ENCODE measurements at regions not wholly inside any gene's neighbourhood (a gene's known extent, or its start where the extent isn't known, plus 50 kb on each side); places are given as distances from the start of the nearest gene placed in this dataset.

- H3K4me1 ChIP-seq (ENCODE audit: control insufficient read depth, insufficient read depth, low read length), result no peaks in the 10 kb centered on the region
- no peaks in the 10 kb centered on the region for H3K27me3 ChIP-seq (ENCODE audit: control insufficient read depth, insufficient read depth, low read length)
- H3K36me3 ChIP-seq (ENCODE audit: insufficient read depth, low read length), result no peaks in the 10 kb centered on the region
- no peak overlapping the region for H3K9ac ChIP-seq (ENCODE audit: low read depth, low read length)
- H3K4me2 ChIP-seq (ENCODE audit: low read length), result no peak overlapping the region
- H3K9me3 ChIP-seq (replicated peaks; ENCODE audit: low read length), result no peaks in the 10 kb centered on the region
- no peak overlapping the region for H3K4me3 ChIP-seq (ENCODE audit: low read length)
These were observed 1091.2 kb downstream of the SLITRK1 start for GRCh38 chr13:82791035-82791434.

- Histone ChIP-seq H3K27me3 (ENCODE audit: control insufficient read depth, insufficient read depth, low read length) (no peaks in the 10 kb centered on the region), H3K4me1 (ENCODE audit: control insufficient read depth, insufficient read depth, low read length) (no peaks in the 10 kb centered on the region), H3K9me3 (replicated peaks; ENCODE audit: low read length) (no peaks in the 10 kb centered on the region), H3K9ac (ENCODE audit: low read depth, low read length) (no peak overlapping the region), H3K36me3 (ENCODE audit: insufficient read depth, low read length) (no peaks in the 10 kb centered on the region), H3K4me2 (ENCODE audit: low read length) (no peak overlapping the region), H3K4me3 (ENCODE audit: low read length) (no peak overlapping the region)
These were observed 1109.5 kb downstream of the SLITRK1 start for GRCh38 chr13:82772816-82773215.

DNA sequence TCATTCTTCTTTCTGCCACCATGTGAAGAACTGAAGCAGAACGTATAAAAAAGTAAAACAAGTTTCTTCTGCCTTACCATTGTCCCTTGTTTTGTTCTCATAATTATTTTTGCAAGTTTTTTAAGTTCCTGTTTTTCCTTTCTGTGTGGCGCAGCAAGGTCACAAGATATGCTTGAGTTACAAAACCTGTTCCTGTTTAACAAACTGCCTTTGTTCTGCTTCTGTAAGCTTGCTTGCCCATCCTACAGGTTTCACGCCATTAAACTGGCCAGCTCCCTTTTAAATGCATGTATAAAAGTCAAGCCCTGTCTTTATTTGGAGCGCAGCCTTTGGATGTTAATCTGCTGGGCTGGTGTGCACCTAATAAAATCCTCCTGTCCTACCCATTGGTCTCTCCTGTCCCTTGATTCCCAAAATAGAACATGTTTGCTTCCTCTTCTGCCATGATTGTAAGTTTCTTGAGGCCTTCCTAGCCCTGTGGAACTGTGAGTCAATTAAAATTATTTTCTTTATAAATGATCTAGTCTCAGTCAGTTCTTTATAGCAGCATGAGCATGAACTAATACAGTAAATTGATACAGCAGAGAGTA is 1115.4 kb downstream of the SLITRK1 start:
- H3K4me1 ChIP-seq (ENCODE audit: control insufficient read depth, insufficient read depth, low read length), result no peaks in the 10 kb centered on the region
- no peak overlapping the region for H3K4me3 ChIP-seq (ENCODE audit: low read length)
- no peaks in the 10 kb centered on the region for H3K27me3 ChIP-seq (ENCODE audit: control insufficient read depth, insufficient read depth, low read length)
- no peaks in the 10 kb centered on the region for H3K36me3 ChIP-seq (ENCODE audit: insufficient read depth, low read length)
- H3K9ac ChIP-seq (ENCODE audit: low read depth, low read length), result no peak overlapping the region
- no peaks in the 10 kb centered on the region for H3K9me3 ChIP-seq (replicated peaks; ENCODE audit: low read length)
- no peak overlapping the region for H3K4me2 ChIP-seq (ENCODE audit: low read length)

DNA sequence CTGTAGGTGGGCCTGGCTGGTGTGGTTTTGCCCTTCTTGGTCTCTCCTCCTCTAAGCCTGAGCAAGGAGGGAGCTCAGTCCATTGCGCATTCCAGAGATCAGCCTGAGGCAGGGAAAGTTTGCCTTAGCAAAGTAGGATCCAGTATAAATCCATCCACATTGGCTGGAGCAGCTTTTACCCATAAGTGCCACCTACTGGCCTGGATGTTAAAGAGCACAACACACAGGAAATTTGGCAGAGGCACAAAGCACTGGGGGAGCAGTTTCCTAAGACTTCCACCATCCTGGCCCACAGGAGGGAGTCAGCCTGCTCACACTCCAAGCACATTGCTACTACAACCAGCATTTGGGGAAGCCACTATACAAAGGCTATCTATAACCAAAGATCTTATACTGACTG is 1124.2 kb downstream of the SLITRK1 start:
- Histone ChIP-seq H3K36me3 (ENCODE audit: insufficient read depth, low read length) (no peaks in the 10 kb centered on the region), H3K27me3 (ENCODE audit: control insufficient read depth, insufficient read depth, low read length) (no peaks in the 10 kb centered on the region), H3K4me1 (ENCODE audit: control insufficient read depth, insufficient read depth, low read length) (no peaks in the 10 kb centered on the region), H3K9me3 (replicated peaks; ENCODE audit: low read length) (no peaks in the 10 kb centered on the region), H3K4me2 (ENCODE audit: low read length) (no peak overlapping the region), H3K4me3 (ENCODE audit: low read length) (no peak overlapping the region), H3K9ac (ENCODE audit: low read depth, low read length) (no peak overlapping the region)

GRCh38 chr13:82751206-82751605 is 1131.1 kb downstream of the SLITRK1 start:
- Histone ChIP-seq H3K4me1 (ENCODE audit: control insufficient read depth, insufficient read depth, low read length) (peaks cover 8% of the 10 kb centered on the region), H3K4me3 (ENCODE audit: low read length) (no peak overlapping the region), H3K27me3 (ENCODE audit: control insufficient read depth, insufficient read depth, low read length) (no peaks in the 10 kb centered on the region), H3K36me3 (ENCODE audit: insufficient read depth, low read length) (no peaks in the 10 kb centered on the region), H3K9me3 (replicated peaks; ENCODE audit: low read length) (no peaks in the 10 kb centered on the region), H3K4me2 (ENCODE audit: low read length) (no peak overlapping the region), H3K9ac (ENCODE audit: low read depth, low read length) (no peak overlapping the region)

- Histone ChIP-seq H3K27me3 (ENCODE audit: control insufficient read depth, insufficient read depth, low read length) (no peaks in the 10 kb centered on the region), H3K4me1 (ENCODE audit: control insufficient read depth, insufficient read depth, low read length) (peaks cover 8% of the 10 kb centered on the region), H3K4me2 (ENCODE audit: low read length) (no peak overlapping the region), H3K9me3 (replicated peaks; ENCODE audit: low read length) (no peaks in the 10 kb centered on the region), H3K36me3 (ENCODE audit: insufficient read depth, low read length) (no peaks in the 10 kb centered on the region), H3K4me3 (ENCODE audit: low read length) (no peak overlapping the region), H3K9ac (ENCODE audit: low read depth, low read length) (no peak overlapping the region)
These were observed 1132.7 kb downstream of the SLITRK1 start for GRCh38 chr13:82749551-82749950.

GRCh38 chr13:82747958-82748357 is 1134.3 kb downstream of the SLITRK1 start:
- Histone ChIP-seq H3K27me3 (ENCODE audit: control insufficient read depth, insufficient read depth, low read length) (no peaks in the 10 kb centered on the region), H3K9me3 (replicated peaks; ENCODE audit: low read length) (no peaks in the 10 kb centered on the region), H3K4me3 (ENCODE audit: low read length) (no peak overlapping the region), H3K36me3 (ENCODE audit: insufficient read depth, low read length) (no peaks in the 10 kb centered on the region), H3K9ac (ENCODE audit: low read depth, low read length) (no peak overlapping the region), H3K4me2 (ENCODE audit: low read length) (no peak overlapping the region), H3K4me1 (ENCODE audit: control insufficient read depth, insufficient read depth, low read length) (peaks cover 8% of the 10 kb centered on the region)

- no peak overlapping the region for H3K4me2 ChIP-seq (ENCODE audit: low read length)
- H3K4me1 ChIP-seq (ENCODE audit: control insufficient read depth, insufficient read depth, low read length), result peaks cover 8% of the 10 kb centered on the region
- no peaks in the 10 kb centered on the region for H3K36me3 ChIP-seq (ENCODE audit: insufficient read depth, low read length)
- H3K4me3 ChIP-seq (ENCODE audit: low read length), result no peak overlapping the region
- no peaks in the 10 kb centered on the region for H3K9me3 ChIP-seq (replicated peaks; ENCODE audit: low read length)
- H3K27me3 ChIP-seq (ENCODE audit: control insufficient read depth, insufficient read depth, low read length), result no peaks in the 10 kb centered on the region
- no peak overlapping the region for H3K9ac ChIP-seq (ENCODE audit: low read depth, low read length)
These were observed 1135.0 kb downstream of the SLITRK1 start for GRCh38 chr13:82747291-82747690.

DNA sequence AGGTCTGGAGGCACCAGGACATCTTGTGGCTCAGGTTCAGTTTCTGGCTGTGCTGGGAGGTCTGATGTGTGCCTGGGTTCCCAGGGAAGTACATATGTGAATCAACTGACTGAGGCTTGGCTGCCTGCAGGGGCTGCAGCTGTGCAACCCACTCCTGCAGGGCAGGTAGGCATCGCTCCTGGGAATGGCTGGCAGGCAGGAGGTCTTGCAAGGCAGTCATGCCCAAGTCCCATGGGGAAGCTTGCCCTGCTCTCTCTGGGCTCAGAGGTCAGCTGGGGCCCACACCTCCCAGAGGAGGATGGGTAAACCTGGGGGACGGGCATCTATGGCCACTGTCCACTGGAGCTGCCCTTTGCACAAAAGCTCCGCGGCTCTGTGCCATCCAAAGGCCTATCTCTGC is 1141.8 kb downstream of the SLITRK1 start:
- H3K4me1 ChIP-seq (ENCODE audit: control insufficient read depth, insufficient read depth, low read length), result no peaks in the 10 kb centered on the region
- no peak overlapping the region for H3K9ac ChIP-seq (ENCODE audit: low read depth, low read length)
- no peak overlapping the region for H3K4me2 ChIP-seq (ENCODE audit: low read length)

DNA sequence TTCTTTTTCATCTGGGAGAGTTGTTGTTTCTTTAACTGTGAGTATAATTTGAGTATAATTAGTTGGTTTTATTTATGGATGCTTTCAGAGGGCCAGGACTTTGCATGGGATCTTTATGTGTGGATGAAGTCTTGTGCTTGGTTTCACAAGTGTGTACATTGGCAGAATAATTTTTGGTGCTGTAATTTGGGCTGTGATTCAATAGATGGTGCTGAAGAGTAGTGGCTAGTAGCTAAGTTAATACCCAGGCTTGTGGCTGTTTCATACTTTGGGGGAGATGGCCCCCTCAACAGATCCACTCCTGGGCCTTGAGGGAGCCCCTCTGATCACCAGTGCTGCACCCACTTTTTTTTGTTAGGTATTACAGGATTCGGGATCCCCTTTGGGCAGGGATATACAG is 1142.4 kb downstream of the SLITRK1 start:
- Histone ChIP-seq H3K9me3 (replicated peaks; ENCODE audit: low read length) (peaks cover 3% of the 10 kb centered on the region), H3K4me2 (ENCODE audit: low read length) (no peak overlapping the region), H3K4me3 (ENCODE audit: low read length) (no peak overlapping the region)

More for the DNA sequence above, 1141.8 kb downstream of the SLITRK1 start:
- H3K36me3 ChIP-seq (ENCODE audit: insufficient read depth, low read length), result no peaks in the 10 kb centered on the region
- H3K9me3 ChIP-seq (replicated peaks; ENCODE audit: low read length), result peaks cover 3% of the 10 kb centered on the region
- H3K4me3 ChIP-seq (ENCODE audit: low read length), result no peak overlapping the region
- no peaks in the 10 kb centered on the region for H3K27me3 ChIP-seq (ENCODE audit: control insufficient read depth, insufficient read depth, low read length)

DNA sequence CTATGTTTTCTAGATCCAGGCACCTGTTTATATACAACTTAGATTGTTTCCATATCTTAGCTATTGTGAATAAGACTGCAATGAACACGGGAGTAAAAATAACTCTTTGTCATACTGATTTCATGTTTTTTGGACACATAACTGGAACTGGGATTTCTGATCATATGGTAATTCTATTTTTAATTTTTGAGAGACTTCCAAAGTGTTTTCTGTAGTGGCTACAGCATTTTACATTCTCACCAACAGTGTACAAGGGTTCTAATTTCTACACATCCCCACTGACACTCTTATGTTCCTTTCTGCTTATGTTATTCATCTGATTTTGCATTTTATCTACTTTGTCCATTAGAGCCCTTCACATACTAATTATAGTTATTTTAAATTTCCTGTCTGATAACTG is 1152.9 kb downstream of the SLITRK1 start:
- Histone ChIP-seq H3K4me3 (ENCODE audit: low read length) (no peak overlapping the region), H3K9ac (ENCODE audit: low read depth, low read length) (no peak overlapping the region), H3K4me2 (ENCODE audit: low read length) (no peak overlapping the region), H3K27me3 (ENCODE audit: control insufficient read depth, insufficient read depth, low read length) (no peaks in the 10 kb centered on the region), H3K36me3 (ENCODE audit: insufficient read depth, low read length) (no peaks in the 10 kb centered on the region), H3K4me1 (ENCODE audit: control insufficient read depth, insufficient read depth, low read length) (no peaks in the 10 kb centered on the region), H3K9me3 (replicated peaks; ENCODE audit: low read length) (no peaks in the 10 kb centered on the region)

More for the DNA sequence above, 1142.4 kb downstream of the SLITRK1 start:
- Histone ChIP-seq H3K9ac (ENCODE audit: low read depth, low read length) (no peak overlapping the region), H3K36me3 (ENCODE audit: insufficient read depth, low read length) (no peaks in the 10 kb centered on the region), H3K27me3 (ENCODE audit: control insufficient read depth, insufficient read depth, low read length) (no peaks in the 10 kb centered on the region), H3K4me1 (ENCODE audit: control insufficient read depth, insufficient read depth, low read length) (no peaks in the 10 kb centered on the region)

GRCh38 chr13:82720986-82721385 is 1161.3 kb downstream of the SLITRK1 start:
- Histone ChIP-seq H3K36me3 (ENCODE audit: insufficient read depth, low read length) (no peaks in the 10 kb centered on the region), H3K4me3 (ENCODE audit: low read length) (no peak overlapping the region), H3K4me2 (ENCODE audit: low read length) (no peak overlapping the region), H3K9me3 (replicated peaks; ENCODE audit: low read length) (no peaks in the 10 kb centered on the region), H3K9ac (ENCODE audit: low read depth, low read length) (no peak overlapping the region), H3K27me3 (ENCODE audit: control insufficient read depth, insufficient read depth, low read length) (no peaks in the 10 kb centered on the region), H3K4me1 (ENCODE audit: control insufficient read depth, insufficient read depth, low read length) (peaks cover 5% of the 10 kb centered on the region)

Data from skeletal muscle satellite cell (primary cell).